ENCODE measurements at regions not wholly inside any gene's neighbourhood (a gene's known extent, or its start where the extent isn't known, plus 50 kb on each side); places are given as distances from the start of the nearest gene placed in this dataset.
"Not testable (repeated sequence)": the region's sequence is repeated elsewhere in the genome, so short reads cannot be mapped to it uniquely, and the experiment has no call there.

DNA sequence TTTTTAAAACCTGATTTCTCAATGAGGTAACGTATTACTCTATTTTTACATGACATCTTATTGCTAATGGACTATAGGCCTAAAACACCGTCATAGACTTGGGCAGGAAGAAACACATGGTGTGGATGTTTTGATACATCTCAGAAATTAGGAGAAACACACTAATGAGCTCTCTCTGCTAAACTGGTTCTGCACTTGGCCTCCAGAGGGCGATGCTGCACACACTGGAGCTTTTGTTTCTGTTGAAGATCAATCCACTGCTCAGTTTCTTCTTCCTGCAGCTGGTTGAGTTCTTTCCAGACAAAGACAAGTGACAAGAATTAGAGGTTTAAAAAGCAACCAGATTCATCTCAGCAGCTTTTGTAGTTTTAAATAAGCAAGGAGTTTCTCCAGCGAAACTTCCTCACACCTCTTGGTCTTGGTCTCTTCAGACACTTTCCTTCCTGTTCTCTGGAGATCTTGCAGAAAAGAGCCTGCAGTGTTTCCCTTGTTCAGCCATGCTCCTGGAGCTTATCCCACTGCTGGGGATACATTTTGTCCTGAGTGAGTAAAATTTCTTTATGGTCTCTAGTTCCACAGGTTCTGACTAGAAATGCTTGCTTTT is 178.5 kb upstream of the OR4E1 start:
- no peak overlapping the region for H3K4me3 ChIP-seq (replicated peaks; ENCODE audit: insufficient read depth, low read length)
- no peak overlapping the region for H3K27ac ChIP-seq (replicated peaks)
- peak; percentile 1 to 57 for DNase-seq (ENCODE audit: low read depth in 1 of 2, low spot score in 1 of 2)
- TF ChIP-seq, protein P1, sequence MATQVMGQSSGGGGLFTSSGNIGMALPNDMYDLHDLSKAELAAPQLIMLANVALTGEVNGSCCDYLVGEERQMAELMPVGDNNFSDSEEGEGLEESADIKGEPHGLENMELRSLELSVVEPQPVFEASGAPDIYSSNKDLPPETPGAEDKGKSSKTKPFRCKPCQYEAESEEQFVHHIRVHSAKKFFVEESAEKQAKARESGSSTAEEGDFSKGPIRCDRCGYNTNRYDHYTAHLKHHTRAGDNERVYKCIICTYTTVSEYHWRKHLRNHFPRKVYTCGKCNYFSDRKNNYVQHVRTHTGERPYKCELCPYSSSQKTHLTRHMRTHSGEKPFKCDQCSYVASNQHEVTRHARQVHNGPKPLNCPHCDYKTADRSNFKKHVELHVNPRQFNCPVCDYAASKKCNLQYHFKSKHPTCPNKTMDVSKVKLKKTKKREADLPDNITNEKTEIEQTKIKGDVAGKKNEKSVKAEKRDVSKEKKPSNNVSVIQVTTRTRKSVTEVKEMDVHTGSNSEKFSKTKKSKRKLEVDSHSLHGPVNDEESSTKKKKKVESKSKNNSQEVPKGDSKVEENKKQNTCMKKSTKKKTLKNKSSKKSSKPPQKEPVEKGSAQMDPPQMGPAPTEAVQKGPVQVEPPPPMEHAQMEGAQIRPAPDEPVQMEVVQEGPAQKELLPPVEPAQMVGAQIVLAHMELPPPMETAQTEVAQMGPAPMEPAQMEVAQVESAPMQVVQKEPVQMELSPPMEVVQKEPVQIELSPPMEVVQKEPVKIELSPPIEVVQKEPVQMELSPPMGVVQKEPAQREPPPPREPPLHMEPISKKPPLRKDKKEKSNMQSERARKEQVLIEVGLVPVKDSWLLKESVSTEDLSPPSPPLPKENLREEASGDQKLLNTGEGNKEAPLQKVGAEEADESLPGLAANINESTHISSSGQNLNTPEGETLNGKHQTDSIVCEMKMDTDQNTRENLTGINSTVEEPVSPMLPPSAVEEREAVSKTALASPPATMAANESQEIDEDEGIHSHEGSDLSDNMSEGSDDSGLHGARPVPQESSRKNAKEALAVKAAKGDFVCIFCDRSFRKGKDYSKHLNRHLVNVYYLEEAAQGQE (IDR thresholded peaks at IDR 0.05; ENCODE audit: insufficient replicate concordance, low read depth), result no peak
- TF ChIP-seq, protein P2, sequence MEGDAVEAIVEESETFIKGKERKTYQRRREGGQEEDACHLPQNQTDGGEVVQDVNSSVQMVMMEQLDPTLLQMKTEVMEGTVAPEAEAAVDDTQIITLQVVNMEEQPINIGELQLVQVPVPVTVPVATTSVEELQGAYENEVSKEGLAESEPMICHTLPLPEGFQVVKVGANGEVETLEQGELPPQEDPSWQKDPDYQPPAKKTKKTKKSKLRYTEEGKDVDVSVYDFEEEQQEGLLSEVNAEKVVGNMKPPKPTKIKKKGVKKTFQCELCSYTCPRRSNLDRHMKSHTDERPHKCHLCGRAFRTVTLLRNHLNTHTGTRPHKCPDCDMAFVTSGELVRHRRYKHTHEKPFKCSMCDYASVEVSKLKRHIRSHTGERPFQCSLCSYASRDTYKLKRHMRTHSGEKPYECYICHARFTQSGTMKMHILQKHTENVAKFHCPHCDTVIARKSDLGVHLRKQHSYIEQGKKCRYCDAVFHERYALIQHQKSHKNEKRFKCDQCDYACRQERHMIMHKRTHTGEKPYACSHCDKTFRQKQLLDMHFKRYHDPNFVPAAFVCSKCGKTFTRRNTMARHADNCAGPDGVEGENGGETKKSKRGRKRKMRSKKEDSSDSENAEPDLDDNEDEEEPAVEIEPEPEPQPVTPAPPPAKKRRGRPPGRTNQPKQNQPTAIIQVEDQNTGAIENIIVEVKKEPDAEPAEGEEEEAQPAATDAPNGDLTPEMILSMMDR (IDR thresholded peaks at IDR 0.05; ENCODE audit: insufficient read depth, low read length), result peak; percentile 92
- no peak for TF ChIP-seq POLR2AphosphoS5 (IDR thresholded peaks at IDR 0.05; ENCODE audit: low read depth)
- TF ChIP-seq GABPA (IDR thresholded peaks at IDR 0.05; ENCODE audit: low read depth), result no peak
- no peak for TF ChIP-seq SPI1 (IDR thresholded peaks at IDR 0.05; ENCODE audit: borderline replicate concordance, low read depth)
- no peaks in the 10 kb centered on the region for H3K27me3 ChIP-seq (ENCODE audit: insufficient read depth, poor library complexity, severe bottlenecking)

DNA sequence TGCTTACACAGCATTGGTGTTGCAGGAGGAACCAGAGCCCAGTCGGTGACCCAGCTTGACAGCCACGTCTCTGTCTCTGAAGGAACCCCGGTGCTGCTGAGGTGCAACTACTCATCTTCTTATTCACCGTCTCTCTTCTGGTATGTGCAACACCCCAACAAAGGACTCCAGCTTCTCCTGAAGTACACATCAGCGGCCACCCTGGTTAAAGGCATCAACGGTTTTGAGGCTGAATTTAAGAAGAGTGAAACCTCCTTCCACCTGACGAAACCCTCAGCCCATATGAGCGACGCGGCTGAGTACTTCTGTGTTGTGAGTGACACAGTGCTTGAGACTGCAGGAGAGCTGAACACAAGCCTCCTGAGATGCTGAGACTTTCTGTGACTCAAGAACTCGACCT is 173.3 kb upstream of the OR4E1 start:
- not testable (repeated sequence) for DNase-seq (ENCODE audit: low read depth in 1 of 2, low spot score in 1 of 2); H3K27me3 ChIP-seq (ENCODE audit: insufficient read depth, poor library complexity, severe bottlenecking); H3K4me3 ChIP-seq (replicated peaks; ENCODE audit: insufficient read depth, low read length); H3K27ac ChIP-seq (replicated peaks)

DNA sequence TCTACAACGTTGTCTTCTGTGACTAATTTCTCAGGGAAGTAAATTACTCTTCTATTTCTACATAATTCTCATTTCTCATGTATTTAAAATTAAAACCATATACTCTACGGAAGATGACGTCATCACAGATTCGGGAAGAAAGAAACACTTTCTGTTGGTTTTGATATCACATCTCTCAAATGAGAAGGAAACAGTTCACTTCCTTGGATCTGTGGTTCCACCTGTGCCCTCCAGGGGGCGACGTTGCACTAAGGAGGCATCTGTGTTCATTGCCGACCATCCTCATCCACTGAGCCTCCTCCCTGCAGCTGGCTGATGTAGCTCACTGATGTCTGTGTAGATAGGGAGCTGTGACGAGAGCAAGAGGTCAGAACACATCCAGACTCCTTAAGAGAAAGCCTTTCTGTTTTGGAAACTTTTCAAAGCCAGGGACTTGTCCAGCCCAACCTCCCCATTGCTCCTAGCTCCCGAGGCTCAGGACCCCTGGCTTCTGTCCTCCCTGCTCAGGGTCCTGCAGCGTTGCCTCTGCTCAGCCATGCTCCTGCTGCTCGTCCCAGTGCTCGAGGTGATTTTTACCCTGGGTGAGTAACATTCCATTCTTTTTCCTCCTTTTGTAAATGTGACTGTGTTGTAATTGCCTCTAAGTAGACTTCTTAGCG is 172.7 kb upstream of the OR4E1 start:
- Histone ChIP-seq H3K27ac (replicated peaks) (no peak overlapping the region), H3K4me3 (replicated peaks; ENCODE audit: insufficient read depth, low read length) (no peak overlapping the region), H3K27me3 (ENCODE audit: insufficient read depth, poor library complexity, severe bottlenecking) (no peaks in the 10 kb centered on the region)
- DNase-seq (ENCODE audit: low read depth in 1 of 2, low spot score in 1 of 2), result peak in 1 of 2 experiments; percentile 40
- TF ChIP-seq, protein P2 (IDR thresholded peaks at IDR 0.05; ENCODE audit: insufficient read depth, low read length), result peak; percentile 73
- TF ChIP-seq SPI1 (IDR thresholded peaks at IDR 0.05; ENCODE audit: borderline replicate concordance, low read depth), result no peak

DNA sequence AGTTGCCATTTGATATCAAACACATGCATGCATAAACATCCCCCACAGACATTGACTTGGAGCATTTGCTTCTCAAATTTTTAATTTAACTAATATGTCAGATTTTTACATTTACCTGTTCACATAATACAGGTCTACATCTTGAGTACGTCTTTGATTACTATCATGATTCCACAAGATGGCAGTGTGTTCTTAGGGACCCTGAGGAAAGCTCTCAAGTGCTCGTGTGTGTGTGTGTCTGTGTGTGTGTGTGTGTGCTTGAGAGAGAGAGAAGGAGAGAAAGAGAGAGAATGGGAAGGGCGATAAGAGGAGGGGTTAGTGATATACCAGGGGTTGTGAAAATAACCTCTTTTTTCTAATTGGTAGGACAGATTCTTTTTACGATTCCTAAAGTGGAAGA is 167.1 kb upstream of the OR4E1 start:
- no peak for TF ChIP-seq GABPA (IDR thresholded peaks at IDR 0.05; ENCODE audit: low read depth)
- TF ChIP-seq, protein P2 (IDR thresholded peaks at IDR 0.05; ENCODE audit: insufficient read depth, low read length), result no peak
- TF ChIP-seq POLR2AphosphoS5 (IDR thresholded peaks at IDR 0.05; ENCODE audit: low read depth), result no peak
- TF ChIP-seq, protein P1 (IDR thresholded peaks at IDR 0.05; ENCODE audit: insufficient replicate concordance, low read depth), result no peak
- no peak for TF ChIP-seq SPI1 (IDR thresholded peaks at IDR 0.05; ENCODE audit: borderline replicate concordance, low read depth)
- no peak overlapping the region for H3K4me3 ChIP-seq (replicated peaks; ENCODE audit: insufficient read depth, low read length)
- H3K27me3 ChIP-seq (ENCODE audit: insufficient read depth, poor library complexity, severe bottlenecking), result peaks cover 4% of the 10 kb centered on the region
- no peak overlapping the region for H3K27ac ChIP-seq (replicated peaks)
- DNase-seq (ENCODE audit: low read depth in 1 of 2, low spot score in 1 of 2), result no peak
